ENCODE measurements at regions not wholly inside any gene's neighbourhood (a gene's known extent, or its start where the extent isn't known, plus 50 kb on each side); places are given as distances from the start of the nearest gene placed in this dataset.

DNA sequence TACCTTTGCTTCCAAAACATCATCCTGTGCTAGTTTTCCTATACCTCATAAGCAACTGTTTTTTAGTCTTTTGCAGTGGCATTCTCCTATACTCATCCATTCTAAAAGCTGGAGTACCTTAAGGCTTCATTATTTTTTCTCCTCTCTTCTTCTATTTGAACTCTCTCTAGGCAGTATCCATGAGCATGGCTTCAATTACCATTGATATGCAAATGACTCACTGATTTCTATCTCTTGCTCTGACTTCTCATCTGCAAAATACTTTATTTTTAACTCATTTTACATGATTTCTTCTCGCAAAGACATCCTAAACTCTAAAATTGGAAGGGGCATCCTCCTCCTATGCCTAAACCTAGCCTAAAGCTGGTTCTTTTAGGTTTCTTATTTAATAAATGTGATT lies 365.1 kb upstream of the NUDT12 start:
- in situ Hi-C loops (cut with MboI; ENCODE audit: low pct_unique_long_range_greater_than_20kb, low sequenced_read_pairs): no loop called here
- DNase-seq: no peak

GRCh38 chr5:103923616-103924168 lies 361.1 kb upstream of the NUDT12 start:
- DNase-seq: no peak

GRCh38 chr5:103919506-103919905 lies 356.9 kb upstream of the NUDT12 start:
- DNase-seq: no peak
- in situ Hi-C loops (cut with MboI; ENCODE audit: low pct_unique_long_range_greater_than_20kb, low sequenced_read_pairs): no loop called here

More at GRCh38 chr5:103923616-103924168, 361.1 kb upstream of the NUDT12 start:
- in situ Hi-C loops (cut with MboI; ENCODE audit: low pct_unique_long_range_greater_than_20kb, low sequenced_read_pairs): no loop called here

DNA sequence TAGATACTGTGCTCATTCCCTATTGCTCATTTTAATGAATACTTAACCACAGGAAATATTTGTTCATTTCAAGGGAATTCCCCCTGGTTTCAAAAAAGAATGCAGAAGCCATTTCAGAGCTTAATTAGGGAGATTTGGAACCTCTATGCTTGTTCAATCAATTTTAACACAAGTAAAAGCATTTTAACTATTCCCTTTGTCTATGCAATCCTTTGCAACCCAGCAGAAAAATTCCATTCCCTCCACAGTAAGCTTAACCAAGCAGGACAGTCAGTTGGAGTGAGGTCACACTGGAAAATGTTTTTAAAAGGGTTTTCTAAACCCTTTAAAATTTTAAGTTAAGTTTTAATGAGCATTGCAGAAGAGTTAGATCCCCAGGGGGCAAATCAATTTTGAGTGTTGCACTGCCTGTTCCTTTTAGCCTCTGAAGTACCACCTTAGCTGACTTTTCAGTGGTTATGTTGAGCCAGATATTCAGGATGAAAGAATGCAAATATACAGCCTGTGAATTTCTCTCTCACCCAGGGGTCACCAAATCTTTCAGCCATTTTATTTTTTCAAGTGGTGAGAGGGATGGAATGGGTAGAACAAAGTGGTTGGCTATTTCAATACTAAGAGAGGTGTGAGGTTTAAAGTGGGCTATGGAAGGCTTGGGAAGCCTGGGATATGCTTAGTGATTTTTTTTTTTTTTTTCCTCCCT lies 356.2 kb upstream of the NUDT12 start:
- no peak for DNase-seq
- in situ Hi-C loops (cut with MboI; ENCODE audit: low pct_unique_long_range_greater_than_20kb, low sequenced_read_pairs): no loop called here

GRCh38 chr5:103915081-103915480 lies 352.5 kb upstream of the NUDT12 start:
- no peak for DNase-seq
- in situ Hi-C loops (cut with MboI; ENCODE audit: low pct_unique_long_range_greater_than_20kb, low sequenced_read_pairs): no loop called here

DNA sequence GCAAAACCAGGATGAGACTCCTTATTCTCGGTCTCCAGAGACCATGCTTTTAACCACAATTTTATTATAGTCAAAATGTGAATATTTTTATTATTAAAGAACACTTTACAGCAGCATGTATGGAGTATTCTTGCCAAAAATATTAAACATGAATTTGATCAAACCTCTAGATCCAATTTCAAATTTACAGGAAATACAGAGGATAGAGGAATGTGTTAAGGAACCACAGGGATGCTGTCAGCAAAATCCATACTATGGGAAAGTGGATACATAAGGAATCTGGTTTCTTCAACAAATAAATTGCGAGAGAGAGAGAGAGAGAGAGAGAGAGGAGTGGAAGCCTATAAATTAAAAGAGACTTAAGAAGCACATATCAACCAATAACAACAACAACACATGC lies 348.2 kb upstream of the NUDT12 start:
- in situ Hi-C loops (cut with MboI; ENCODE audit: low pct_unique_long_range_greater_than_20kb, low sequenced_read_pairs): no loop called here
- no peak for DNase-seq

DNA sequence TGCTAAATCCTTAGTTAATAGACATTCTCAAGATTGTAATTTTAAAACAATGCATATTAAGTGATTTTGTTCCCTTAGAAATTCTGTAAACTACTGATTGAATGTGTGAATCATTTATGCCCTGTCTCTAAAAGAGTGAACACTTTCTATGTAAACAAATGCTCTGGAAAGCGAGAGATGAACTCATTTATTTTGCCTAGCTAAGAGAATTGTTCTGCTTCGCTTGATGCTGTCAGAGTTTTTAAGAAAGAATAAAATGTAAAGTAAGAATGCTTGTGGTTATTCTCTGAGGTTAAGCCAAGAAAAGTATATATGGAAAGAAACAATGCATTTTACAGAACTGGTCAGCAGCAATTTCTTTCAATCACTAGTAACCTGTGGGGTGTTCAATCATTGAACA lies 347.4 kb upstream of the NUDT12 start:
- no peak for DNase-seq
- in situ Hi-C loops (cut with MboI; ENCODE audit: low pct_unique_long_range_greater_than_20kb, low sequenced_read_pairs): no loop called here

GRCh38 chr5:103909391-103909790 lies 346.8 kb upstream of the NUDT12 start:
- no peak for DNase-seq
- in situ Hi-C loops (cut with MboI; ENCODE audit: low pct_unique_long_range_greater_than_20kb, low sequenced_read_pairs): no loop called here

- no peak for DNase-seq
- in situ Hi-C loops (cut with MboI; ENCODE audit: low pct_unique_long_range_greater_than_20kb, low sequenced_read_pairs): no loop called here
Measured at GRCh38 chr5:103908336-103909080, 345.9 kb upstream of the NUDT12 start.

DNA sequence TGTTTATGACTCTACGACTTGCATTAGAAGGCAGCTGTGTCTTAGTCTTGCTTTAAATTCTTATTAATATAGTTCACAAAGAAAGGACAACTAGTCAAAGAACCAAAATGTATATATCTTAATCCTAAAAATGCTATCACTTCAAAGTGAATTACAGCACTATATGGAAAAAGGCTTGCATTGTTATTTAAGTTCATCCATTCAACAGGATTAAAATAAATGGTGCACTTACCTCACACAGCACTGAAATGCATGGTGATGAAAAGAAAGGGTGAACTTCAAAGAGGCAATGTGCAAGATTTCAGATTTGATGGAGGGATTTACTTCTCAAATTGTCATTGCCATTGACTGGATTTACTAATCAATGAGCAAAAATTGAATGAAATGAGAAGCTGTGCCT lies 344.4 kb upstream of the NUDT12 start:
- DNase-seq: no peak
- in situ Hi-C loops (cut with MboI; ENCODE audit: low pct_unique_long_range_greater_than_20kb, low sequenced_read_pairs): no loop called here

DNA sequence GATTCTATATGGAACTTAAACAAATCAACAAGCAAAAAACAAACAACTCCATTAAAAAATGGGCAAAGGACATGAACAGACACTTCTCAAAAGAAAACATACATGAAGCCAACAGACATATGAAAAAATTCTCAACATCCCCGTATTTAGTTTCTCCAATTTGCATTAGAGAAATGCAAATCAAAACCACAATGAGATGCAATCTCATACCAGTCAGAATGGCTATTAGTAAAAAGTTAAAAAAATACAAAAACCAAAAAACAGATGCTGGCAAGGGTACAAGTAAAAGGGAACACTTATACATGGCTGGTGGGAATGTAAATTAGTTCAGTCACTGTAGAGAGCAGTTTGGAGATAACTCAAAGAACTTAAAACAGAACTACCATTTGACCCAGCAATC lies 342.1 kb upstream of the NUDT12 start:
- no peak for DNase-seq
- in situ Hi-C loops (cut with MboI; ENCODE audit: low pct_unique_long_range_greater_than_20kb, low sequenced_read_pairs): no loop called here

DNA sequence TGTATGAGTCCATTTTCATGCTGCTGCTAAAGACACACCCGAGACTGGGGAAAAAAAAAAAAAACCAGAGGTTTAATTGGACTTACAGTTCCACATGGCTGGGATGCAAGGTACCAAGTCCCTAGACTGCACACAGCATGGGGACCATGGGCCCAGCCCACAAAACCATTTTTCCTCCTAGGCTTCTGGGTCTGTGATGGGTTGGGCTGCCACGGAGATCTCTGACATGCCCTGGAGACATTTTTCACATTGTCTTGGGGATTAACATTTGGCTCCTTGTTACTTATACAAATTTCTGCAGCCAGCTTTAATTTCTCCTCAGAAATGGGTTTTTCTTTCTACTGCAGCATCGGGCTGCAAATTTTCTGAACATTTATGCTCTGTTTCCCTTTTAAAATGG lies 340.3 kb upstream of the NUDT12 start:
- DNase-seq: no peak
- in situ Hi-C loops (cut with MboI; ENCODE audit: low pct_unique_long_range_greater_than_20kb, low sequenced_read_pairs): no loop called here

DNA sequence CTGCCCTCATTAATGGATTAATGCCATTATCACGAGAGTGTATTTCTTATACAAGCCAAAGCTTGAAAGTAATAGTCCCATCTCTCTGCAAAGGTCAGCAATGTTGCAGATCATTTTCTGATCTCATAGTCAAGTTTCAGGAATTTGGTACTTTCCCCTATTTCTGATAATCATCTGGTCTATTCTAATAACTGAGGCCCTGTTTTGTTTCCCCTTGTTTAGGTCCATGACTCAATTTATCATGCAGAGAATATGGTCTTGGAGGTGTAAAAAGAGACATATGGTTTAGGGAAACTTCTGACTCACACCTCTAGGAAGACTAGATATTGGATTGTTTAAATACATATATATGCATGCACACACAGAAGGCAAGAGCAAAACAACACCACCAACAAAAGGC lies 339.3 kb upstream of the NUDT12 start:
- in situ Hi-C loops (cut with MboI; ENCODE audit: low pct_unique_long_range_greater_than_20kb, low sequenced_read_pairs): no loop called here
- DNase-seq: no peak

- no peak for DNase-seq
- in situ Hi-C loops (cut with MboI; ENCODE audit: low pct_unique_long_range_greater_than_20kb, low sequenced_read_pairs): no loop called here
Measured at GRCh38 chr5:103896593-103896992, 334.0 kb upstream of the NUDT12 start.

GRCh38 chr5:103895738-103896137 lies 333.1 kb upstream of the NUDT12 start:
- in situ Hi-C loops (cut with MboI; ENCODE audit: low pct_unique_long_range_greater_than_20kb, low sequenced_read_pairs): no loop called here
- DNase-seq: no peak

- no peak for DNase-seq
- in situ Hi-C loops (cut with MboI; ENCODE audit: low pct_unique_long_range_greater_than_20kb, low sequenced_read_pairs): no loop called here
Measured at GRCh38 chr5:103894882-103895281, 332.3 kb upstream of the NUDT12 start.

- in situ Hi-C loops (cut with MboI; ENCODE audit: low pct_unique_long_range_greater_than_20kb, low sequenced_read_pairs): no loop called here
- DNase-seq: no peak
Measured at GRCh38 chr5:103891151-103891550, 328.6 kb upstream of the NUDT12 start.

- no peak for DNase-seq
- in situ Hi-C loops (cut with MboI; ENCODE audit: low pct_unique_long_range_greater_than_20kb, low sequenced_read_pairs): no loop called here
Measured at GRCh38 chr5:103890313-103890712, 327.7 kb upstream of the NUDT12 start.

- in situ Hi-C loops (cut with MboI; ENCODE audit: low pct_unique_long_range_greater_than_20kb, low sequenced_read_pairs): no loop called here
- no peak for DNase-seq
Measured at GRCh38 chr5:103889500-103890209, 327.1 kb upstream of the NUDT12 start.

- DNase-seq: no peak
- in situ Hi-C loops (cut with MboI; ENCODE audit: low pct_unique_long_range_greater_than_20kb, low sequenced_read_pairs): no loop called here
Measured at GRCh38 chr5:103886826-103887225, 324.2 kb upstream of the NUDT12 start.
